ENCODE measurements at regions not wholly inside any gene's neighbourhood (a gene's known extent, or its start where the extent isn't known, plus 50 kb on each side); places are given as distances from the start of the nearest gene placed in this dataset.

GRCh38 chr12:93103154-93103553 lies 174.1 kb upstream of the EEA1 start:
- no peak for DNase-seq (ENCODE audit: low spot score)

GRCh38 chr12:93104535-93104934 lies 175.4 kb upstream of the EEA1 start:
- no peak for DNase-seq (ENCODE audit: low spot score)

- DNase-seq (ENCODE audit: low spot score) = no peak
Observed at GRCh38 chr12:93106910-93107309, 177.8 kb upstream of the EEA1 start.

- no peak for DNase-seq (ENCODE audit: low spot score)
Observed at GRCh38 chr12:93107514-93108312, 178.6 kb upstream of the EEA1 start.

DNA sequence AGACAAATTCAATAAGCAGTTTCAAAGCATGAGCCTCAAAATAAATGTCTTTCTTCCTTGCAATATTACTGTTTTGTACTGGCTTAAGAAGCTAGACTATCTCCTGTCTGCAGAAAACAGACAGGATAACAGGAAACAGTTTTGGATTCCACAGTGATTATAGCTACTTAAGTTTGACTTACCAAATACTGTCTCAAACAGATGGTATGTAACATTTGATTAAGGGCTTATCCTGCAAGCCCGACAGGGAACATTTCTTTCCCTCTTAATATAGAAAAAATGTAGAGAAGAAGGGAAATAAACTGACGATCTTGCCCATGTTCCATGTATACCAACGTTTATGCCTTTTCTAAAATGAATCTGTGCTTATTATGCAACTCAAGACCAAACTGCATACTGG lies 179.9 kb upstream of the EEA1 start:
- DNase-seq (ENCODE audit: low spot score) = no peak

GRCh38 chr12:93109551-93110203 lies 180.6 kb upstream of the EEA1 start:
- DNase-seq (ENCODE audit: low spot score) = no peak

DNA sequence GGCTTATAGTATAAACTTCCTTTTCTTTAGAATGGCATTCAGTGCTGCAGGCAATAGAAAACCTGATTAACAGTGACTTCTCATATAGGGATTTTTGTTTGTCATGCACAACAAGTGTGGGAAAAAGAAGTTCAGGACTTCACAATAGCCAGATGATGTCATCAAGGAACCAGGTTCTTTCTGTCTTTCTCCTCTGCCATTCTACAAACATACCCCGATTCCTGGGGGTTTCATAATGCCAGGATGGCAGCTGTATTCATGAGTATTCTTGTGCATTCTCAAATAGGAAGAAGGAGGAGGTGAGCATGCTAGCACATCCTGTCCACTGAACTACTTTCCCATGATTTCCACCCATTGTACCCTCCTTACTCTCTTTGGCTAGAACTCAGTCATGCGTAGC lies 182.7 kb upstream of the EEA1 start:
- DNase-seq (ENCODE audit: low spot score) = no peak

DNA sequence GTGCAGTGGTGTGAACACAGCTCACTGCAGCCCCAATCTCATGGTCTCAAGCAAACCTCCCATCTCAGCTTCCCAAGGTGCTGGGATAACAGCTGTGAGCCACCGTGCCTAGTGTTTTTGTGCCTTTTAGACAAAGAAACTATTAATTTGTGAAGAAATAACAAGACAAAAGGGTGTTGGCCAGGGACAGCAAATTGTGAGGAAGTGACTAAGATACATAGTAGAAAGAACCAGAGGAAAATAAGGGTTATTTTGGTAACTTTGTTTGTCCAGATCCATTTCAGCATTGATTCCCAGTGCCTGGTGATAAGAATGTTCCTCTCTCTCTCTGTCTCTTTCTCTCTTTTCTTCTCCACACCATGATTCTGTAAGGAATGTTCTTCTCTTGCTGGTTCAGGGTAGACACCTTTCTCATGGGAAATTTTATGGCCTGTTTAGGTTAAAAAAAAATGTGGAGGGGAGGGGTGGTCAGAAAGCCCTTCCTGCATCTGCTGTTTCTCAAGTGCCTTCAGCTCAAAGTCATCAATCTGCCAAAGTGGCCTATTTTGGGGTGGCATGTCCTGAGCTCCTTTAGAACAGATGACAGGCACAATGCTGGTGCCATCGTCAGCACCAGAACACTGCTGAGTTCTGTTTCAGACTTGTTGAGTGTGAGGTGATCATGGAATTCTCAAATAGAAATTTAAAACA lies 184.4 kb upstream of the EEA1 start:
- DNase-seq (ENCODE audit: low spot score) = no peak

- no peak for DNase-seq (ENCODE audit: low spot score)
Observed at GRCh38 chr12:93115198-93115601, 186.1 kb upstream of the EEA1 start.

GRCh38 chr12:93115646-93116045 lies 186.6 kb upstream of the EEA1 start:
- DNase-seq (ENCODE audit: low spot score) = no peak

- DNase-seq (ENCODE audit: low spot score) = no peak
Observed at GRCh38 chr12:93116632-93117031, 187.5 kb upstream of the EEA1 start.

DNA sequence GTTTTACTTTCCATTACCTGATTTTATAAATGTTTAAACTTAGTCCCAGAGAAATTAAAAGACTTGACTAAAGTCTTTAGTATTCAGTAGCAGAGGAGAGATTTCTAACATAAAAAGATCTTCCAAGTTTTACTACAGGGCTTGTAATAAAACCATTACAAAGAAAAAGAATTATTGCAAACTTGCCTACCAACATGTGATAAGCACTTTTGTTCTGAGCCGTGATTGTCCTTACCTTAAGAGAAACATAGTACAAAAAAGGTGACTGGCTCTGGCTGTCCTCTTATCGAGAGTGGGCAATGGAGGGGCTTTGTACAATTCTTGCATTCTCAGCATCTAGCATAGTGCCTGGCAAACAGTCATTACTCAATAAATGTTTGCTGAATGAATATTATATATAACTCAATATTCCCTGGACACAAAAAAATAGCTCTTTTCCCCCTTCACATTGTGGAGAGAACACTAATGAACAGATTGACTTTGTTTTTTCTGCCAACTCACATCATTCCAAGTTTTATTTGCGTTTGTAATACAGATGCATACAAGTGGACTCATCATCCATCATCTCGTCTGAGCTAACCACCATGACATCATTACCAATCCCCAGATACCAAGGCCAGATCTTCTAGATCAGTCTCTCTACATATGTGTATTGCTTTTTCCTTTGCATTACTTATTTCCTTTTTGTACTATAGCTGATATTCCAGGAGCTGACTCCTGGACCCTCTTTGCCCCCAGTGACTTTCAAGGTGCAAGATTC lies 192.8 kb upstream of the EEA1 start:
- no peak for DNase-seq (ENCODE audit: low spot score)

GRCh38 chr12:93122569-93123091 lies 193.5 kb upstream of the EEA1 start:
- no peak for DNase-seq (ENCODE audit: low spot score)

DNA sequence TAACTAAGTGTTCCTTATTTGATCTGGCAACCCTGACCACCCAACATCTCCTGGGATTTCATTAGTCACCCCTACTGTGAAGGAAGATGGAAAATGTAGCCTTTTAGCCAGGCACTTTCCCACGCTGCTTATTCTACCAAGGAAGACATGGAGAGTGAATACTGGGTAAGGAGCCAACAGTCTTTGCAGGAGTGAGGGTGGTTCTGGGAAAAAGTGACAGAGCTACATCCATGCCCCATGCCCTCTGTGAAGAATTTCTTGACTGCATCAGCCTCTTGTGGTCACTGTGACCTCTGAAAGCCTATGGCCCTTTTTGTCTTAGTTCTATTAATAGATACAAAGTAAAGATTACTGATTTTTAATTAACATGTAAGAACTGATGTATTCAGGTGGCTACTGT lies 196.0 kb upstream of the EEA1 start:
- no peak for DNase-seq (ENCODE audit: low spot score)

GRCh38 chr12:93126069-93126474 lies 197.0 kb upstream of the EEA1 start:
- DNase-seq (ENCODE audit: low spot score) = no peak

DNA sequence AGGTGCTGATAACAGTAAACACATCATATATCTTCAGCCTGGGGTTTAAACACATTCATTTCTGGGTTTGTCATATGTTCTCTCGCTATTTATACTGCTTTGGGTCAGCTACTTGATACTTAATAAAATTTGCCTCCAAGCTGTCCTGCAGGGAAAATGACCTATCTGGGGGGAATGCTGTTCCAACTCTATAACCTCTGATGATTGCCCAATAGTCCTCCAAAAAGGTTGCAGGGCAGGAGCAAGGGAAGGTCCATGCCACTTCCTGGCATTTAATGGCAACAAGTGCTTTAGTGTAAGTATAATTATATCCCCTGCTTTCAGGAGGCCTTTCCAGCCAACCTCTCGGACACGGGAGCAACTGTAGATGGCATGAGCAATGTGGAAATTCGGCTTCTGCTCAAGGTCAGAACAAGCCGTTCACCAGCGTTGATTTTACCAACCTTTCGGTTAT lies 198.0 kb upstream of the EEA1 start:
- no peak for DNase-seq (ENCODE audit: low spot score)

GRCh38 chr12:93127582-93128331 lies 198.7 kb upstream of the EEA1 start:
- no peak for DNase-seq (ENCODE audit: low spot score)

- DNase-seq (ENCODE audit: low spot score) = no peak
Observed at GRCh38 chr12:93128332-93128707, 199.2 kb upstream of the EEA1 start.

DNA sequence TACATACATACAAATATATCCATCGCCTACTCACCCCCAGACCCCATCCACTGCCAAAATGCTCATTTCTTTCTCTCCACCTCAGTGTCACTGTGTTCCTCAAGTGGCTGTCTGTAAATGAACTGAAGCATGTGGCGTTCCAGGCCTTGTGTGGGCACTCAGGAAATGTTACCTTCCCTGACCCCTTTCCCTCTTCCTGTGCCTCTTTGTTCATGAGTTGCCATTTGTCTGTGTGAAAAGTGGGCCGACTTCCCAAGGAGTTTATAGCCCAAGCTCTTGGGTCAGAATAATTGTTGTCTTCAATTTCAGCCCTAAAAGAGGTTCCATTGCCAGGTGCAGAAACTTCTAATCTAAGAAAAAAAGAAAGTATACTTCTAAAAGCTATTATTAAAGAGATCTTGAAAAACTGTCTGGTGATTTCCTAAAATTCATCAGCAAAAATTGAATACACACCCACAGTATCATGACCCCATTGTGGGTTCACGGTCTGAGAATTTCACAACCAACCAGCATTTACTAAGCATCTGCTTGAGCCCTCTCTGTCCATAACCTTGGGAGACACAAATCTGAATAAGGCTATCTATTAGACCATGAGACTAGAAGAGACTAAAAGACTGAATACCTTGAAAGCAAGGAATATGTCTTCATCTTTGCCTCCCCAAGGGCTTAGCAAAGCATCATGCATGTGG lies 201.4 kb upstream of the EEA1 start:
- DNase-seq (ENCODE audit: low spot score) = no peak

DNA sequence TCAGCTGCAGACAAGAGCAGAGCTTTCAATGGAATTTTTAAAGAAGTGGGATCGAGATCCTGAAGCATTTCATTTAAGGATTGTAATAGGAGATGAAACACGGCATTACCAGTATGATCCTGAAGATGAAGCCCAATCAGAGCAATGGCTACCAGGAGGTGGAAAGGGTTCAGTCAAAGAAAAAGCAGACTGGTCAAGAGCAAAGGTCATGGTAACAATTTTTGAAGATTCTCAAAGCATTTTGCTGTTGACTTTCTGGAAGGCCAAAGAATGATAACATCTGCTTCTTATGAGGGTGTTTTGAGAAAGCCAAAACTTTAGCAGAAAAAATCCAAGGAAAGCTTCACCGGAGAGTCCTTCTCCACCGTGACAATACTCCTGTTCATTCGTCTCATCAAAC lies 204.3 kb upstream of the EEA1 start:
- DNase-seq (ENCODE audit: low spot score) = no peak
